CD4-positive, alpha-beta T cell treated with Interleukin-15 for 4 hours (primary cell): ENCODE measurements at regions not wholly inside any gene's neighbourhood (a gene's known extent, or its start where the extent isn't known, plus 50 kb on each side); places are given as distances from the start of the nearest gene placed in this dataset.
"Not testable (repeated sequence)": the region's sequence is repeated elsewhere in the genome, so short reads cannot be mapped to it uniquely, and the experiment has no call there.

Source experiments
- DNase-seq: peaks from one replicate; pipeline ENCODE4 v3.0.0-alpha.2; 2020; ENCODE audit warnings: low spot score

- not testable (repeated sequence) for DNase-seq
Observed at GRCh38 chr6:122280105-122281021, 119.1 kb upstream of the HSF2 start.

DNA sequence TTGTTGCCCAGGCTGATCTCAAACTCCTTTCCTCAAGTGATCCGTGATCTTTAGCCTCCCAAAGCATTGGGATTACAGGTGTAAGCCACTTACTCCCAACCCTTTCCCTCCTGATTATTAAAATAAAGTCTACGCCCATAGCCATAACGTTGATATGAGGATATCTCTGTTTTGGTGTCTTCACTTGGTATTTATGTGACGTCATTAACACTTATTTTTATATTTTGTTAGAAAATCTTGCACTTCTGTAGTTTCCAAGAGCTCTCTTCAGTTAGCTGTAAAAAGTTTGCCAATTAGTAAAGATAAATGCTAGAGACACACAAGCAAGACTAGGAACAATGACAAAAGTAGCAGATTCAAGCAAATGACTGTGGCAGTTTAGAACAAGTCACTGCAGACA is 115.6 kb upstream of the HSF2 start:
- DNase-seq = no peak

DNA sequence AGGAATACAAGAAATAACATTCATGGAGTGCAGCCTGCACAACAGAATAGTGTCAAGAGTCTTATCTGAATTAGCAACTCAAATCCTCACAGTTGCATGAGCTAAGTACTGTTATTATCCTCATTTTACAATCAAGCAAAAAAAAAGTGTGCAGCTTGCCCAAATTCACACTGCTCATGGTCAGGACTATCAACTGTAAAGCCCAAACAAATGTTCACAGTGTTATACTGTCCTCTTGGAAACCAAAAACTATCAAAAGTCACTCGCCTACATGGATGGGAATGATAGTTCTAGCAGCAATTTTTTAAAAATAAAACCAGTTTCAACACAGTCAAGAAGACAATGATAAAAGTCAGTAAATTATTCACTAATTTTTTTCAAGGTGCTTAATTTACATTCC is 114.6 kb upstream of the HSF2 start:
- DNase-seq = no peak

DNA sequence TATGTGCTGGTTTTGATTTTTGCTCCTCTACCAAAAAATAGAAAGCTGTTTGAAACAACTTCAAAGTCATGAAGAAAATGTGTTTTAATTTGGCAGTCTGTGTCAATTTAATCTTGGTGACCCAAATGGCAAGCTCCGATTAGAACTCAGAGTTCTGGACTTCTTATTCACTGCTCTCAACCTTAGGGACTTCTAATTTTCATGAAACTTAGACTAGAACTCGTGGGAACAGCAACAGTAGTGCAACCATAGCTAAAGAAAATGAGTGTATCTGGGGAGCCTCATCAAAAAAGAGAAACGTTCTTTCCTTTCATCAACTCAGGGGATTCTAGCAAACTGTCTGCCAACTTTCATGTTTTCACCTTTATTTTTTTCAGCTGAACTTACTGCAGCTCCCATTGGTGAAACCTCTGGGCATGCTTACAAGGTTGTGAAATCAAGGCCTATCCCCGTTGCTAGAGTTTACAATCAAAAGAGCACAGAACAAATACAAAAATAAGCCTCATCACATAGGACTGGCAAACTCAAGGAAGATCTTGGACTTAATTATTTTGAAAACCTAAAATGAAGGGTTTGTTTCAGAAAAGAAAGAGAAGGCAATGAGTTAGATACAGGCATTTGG is 114.0 kb upstream of the HSF2 start:
- DNase-seq = no peak

- no peak for DNase-seq
Observed at GRCh38 chr6:122286512-122286911, 112.9 kb upstream of the HSF2 start.

GRCh38 chr6:122289762-122290539 is 109.5 kb upstream of the HSF2 start:
- no peak for DNase-seq

DNA sequence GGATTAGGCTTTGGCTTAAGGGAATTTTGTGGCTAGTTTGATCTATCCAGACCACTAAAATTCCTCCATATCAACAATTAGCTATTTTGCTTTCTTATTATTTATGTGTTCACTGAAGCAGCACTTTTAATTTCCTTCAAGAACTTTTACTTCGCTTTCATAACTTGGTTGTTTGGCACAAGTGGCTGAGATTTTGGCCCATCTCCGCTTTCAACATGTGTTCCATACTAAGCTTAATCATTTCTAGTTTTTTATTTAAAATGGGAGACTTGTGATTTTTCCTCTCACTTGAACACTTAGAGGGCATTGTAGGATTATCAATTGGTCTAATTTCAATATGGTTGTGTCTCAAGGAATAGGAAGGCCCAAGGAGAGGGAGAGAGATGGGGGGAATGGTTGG is 102.4 kb upstream of the HSF2 start:
- no peak for DNase-seq

DNA sequence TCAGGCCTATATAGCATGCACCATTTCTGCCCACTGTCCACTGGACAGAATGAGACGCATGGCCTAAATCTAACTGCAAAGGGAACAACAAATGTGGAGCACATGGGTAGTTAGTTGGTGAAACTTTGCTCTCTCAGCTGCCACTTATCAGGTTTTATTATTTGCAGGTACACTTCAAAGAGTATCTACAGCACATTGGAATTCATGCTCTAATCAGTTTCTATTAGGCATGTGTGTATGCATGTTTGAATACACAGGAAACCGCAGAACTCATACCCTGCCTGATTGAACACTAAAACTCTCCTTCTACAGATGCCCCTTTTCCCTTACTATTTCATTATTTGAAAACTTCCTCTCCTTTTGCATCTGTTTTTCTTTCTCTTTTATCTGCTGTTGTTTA is 97.4 kb upstream of the HSF2 start:
- DNase-seq = no peak

DNA sequence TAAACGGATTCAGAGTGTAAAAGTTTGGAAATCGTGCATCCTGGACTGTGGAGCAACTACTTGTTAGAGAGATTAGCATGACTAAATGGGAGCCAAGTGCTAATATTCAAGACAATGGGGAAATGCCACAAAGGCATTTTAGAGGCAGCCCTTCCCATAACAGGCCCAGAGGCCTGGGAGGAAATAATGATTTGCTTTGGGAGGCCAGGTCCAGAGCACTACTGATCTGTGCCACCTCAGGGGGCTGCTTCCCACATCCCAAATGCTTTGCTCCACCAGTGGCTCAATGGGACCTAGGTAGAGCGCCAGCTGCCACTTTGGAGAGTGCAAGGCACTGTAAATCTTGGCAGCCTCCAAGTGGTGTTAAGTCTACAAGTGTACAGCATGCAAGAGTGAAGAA is 91.9 kb upstream of the HSF2 start:
- DNase-seq = no peak

DNA sequence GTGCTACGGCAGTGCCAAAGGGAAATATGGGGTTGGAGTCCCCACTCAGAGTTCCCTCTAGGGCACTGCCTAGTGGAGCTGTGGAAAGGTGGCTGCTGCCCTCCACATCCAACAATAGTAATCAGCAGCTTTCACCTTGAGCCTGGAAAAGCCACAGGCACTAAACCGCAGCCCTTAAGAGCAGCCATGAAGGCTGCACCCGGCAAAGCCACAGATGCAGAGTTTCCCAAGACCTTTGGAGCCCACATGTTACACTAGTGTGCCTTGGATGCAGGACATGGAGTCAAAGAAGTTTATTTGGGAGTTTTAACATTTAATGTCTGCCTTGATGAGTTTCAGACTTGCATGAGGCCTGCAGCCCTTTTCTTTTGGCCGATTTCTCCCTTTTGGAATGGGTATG is 91.4 kb upstream of the HSF2 start:
- DNase-seq = no peak

DNA sequence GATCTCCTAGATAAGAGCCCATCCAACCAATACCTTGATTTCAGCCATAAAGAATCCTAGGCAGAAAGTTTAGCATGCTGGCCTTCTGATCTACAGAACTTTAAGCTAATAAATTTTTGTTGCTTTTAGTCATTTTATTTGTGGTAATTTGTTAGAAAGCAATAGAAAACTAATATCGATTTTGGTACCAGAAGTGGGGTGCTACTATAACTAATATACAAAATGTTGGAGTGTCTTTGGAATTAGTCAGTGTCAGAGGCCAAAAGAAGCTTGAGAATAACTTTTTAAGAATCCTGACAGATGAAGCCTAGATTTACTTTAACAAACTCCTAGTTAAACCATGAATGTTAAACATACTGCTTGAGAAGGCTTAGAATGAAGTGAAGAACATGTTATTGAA is 83.6 kb upstream of the HSF2 start:
- DNase-seq = no peak

DNA sequence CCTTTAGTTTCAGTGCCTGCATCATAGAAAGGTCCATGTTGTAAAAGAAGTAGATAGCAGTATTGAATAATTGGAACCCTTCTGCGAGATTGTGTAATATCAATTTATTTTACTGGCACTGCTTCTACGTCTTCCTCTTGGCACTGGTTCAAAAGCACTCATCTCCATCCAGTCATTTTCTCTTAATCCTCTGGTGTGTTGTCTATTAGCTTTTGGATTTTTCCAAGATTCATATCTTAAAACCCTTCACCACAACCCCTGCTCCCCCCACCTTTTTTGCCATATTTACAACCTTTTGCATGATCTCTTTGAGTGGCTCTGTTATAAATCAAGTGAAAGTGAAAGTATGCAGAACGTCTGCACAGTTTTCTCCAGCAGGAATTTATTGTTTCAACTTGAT is 76.6 kb upstream of the HSF2 start:
- no peak for DNase-seq

DNA sequence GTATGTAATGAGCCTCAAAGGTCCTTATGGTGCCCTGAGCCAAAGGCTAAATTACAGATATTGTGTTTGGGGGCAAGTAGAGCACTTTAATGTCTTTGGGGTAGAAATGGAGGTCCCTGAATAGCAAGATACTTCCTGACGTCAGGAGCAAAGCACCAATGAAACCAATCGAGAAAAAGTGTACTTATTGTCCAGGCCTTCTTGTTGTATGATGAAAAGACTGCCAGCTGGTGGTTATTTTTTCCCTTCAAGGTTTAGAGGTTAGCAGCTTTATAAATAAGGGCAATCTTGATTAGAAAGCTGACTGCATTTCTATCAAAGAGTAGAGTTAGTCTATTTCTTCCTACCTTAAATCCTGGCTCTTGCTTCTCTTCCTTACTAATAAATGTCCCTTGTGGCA is 76.1 kb upstream of the HSF2 start:
- no peak for DNase-seq

DNA sequence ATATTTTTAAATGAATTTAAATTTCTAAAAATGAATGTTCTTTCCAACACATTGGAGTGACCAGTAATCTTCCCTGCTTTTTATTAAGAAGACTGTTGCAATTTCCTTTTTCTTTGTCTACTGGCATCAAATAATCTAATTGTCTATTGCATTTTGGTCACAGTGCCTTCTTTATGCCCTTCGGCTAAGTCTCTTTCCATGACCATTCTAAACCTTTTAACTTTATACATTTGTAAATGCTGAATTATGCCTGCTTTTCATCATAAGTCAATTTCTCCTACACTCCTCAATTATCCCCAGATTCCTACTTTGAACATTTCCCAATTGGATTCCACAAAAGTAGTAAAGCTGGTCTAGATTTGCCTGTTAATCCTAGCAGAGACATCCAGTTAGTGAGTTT is 69.1 kb upstream of the HSF2 start:
- no peak for DNase-seq

- no peak for DNase-seq
Observed at GRCh38 chr6:122337645-122338044, 61.8 kb upstream of the HSF2 start.

- no peak for DNase-seq
Observed at GRCh38 chr6:122339661-122340060, 59.8 kb upstream of the HSF2 start.

- no peak for DNase-seq
Observed at GRCh38 chr6:122347280-122347679, 52.2 kb upstream of the HSF2 start.

DNA sequence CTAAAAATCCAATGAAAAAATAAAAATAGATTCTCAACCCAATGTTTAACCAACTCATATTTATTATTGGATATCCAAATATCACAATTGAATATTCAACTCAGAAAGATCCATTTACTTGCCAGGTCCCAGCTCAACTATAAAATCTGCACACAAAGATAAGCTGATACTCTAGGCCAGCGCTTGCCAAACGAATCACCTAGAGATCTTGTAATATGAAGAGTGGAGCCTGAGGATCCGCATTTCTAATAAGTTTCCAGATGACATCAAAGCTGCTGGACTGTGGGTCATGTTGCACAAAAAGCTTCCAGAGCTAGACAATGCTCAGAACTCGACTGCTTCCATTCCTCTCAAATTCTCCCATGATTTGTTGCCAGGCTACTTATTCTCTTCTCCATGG is 51.7 kb upstream of the HSF2 start:
- DNase-seq = no peak
